ENCODE measurements at regions not wholly inside any gene's neighbourhood (a gene's known extent, or its start where the extent isn't known, plus 50 kb on each side); places are given as distances from the start of the nearest gene placed in this dataset.
"Not testable (repeated sequence)": the region's sequence is repeated elsewhere in the genome, so short reads cannot be mapped to it uniquely, and the experiment has no call there.

GRCh38 chrX:26851981-26852380, 611.2 kb downstream of the PPP4R3C start:
- no peak for DNase-seq

- DNase-seq = no peak
Measured at GRCh38 chrX:26848511-26848910, 614.6 kb downstream of the PPP4R3C start.

GRCh38 chrX:26845056-26845455, 618.1 kb downstream of the PPP4R3C start:
- no peak for DNase-seq

GRCh38 chrX:26822448-26822847, 606.5 kb downstream of the MAGEB5 start:
- no peak for DNase-seq

GRCh38 chrX:26789751-26790150, 573.8 kb downstream of the MAGEB5 start:
- DNase-seq = no peak

GRCh38 chrX:26788402-26788998, 572.5 kb downstream of the MAGEB5 start:
- no peak for DNase-seq

- DNase-seq = no peak
Measured at GRCh38 chrX:26783512-26784225, 567.7 kb downstream of the MAGEB5 start.

- DNase-seq = no peak
Measured at GRCh38 chrX:26778320-26778888, 562.4 kb downstream of the MAGEB5 start.

GRCh38 chrX:26762253-26762652, 546.3 kb downstream of the MAGEB5 start:
- no peak for DNase-seq

GRCh38 chrX:26755760-26756159, 539.8 kb downstream of the MAGEB5 start:
- DNase-seq = not testable (repeated sequence)

GRCh38 chrX:26747877-26748276, 531.9 kb downstream of the MAGEB5 start:
- no peak for DNase-seq

GRCh38 chrX:26722666-26723428, 506.9 kb downstream of the MAGEB5 start:
- DNase-seq = no peak

GRCh38 chrX:26672571-26672970, 456.6 kb downstream of the MAGEB5 start:
- no peak for DNase-seq

- no peak for DNase-seq
Measured at GRCh38 chrX:26670521-26670920, 454.6 kb downstream of the MAGEB5 start.

GRCh38 chrX:26664919-26665318, 448.9 kb downstream of the MAGEB5 start:
- DNase-seq = no peak

GRCh38 chrX:26653050-26653449, 437.1 kb downstream of the MAGEB5 start:
- DNase-seq = no peak

GRCh38 chrX:26651755-26652154, 435.8 kb downstream of the MAGEB5 start:
- DNase-seq = no peak

GRCh38 chrX:26649534-26649933, 433.6 kb downstream of the MAGEB5 start:
- DNase-seq = no peak

GRCh38 chrX:26631385-26631784, 415.4 kb downstream of the MAGEB5 start:
- DNase-seq = no peak

GRCh38 chrX:26613956-26614355, 398.0 kb downstream of the MAGEB5 start:
- DNase-seq = no peak

GRCh38 chrX:26606971-26607370, 391.0 kb downstream of the MAGEB5 start:
- no peak for DNase-seq

- no peak for DNase-seq
Measured at GRCh38 chrX:26597981-26598380, 382.0 kb downstream of the MAGEB5 start.

- DNase-seq = no peak
Measured at GRCh38 chrX:26590849-26591248, 374.9 kb downstream of the MAGEB5 start.

GRCh38 chrX:26586570-26586969, 370.6 kb downstream of the MAGEB5 start:
- no peak for DNase-seq
